ENCODE measurements at regions not wholly inside any gene's neighbourhood (a gene's known extent, or its start where the extent isn't known, plus 50 kb on each side); places are given as distances from the start of the nearest gene placed in this dataset.
"Not testable (repeated sequence)": the region's sequence is repeated elsewhere in the genome, so short reads cannot be mapped to it uniquely, and the experiment has no call there.

GRCh38 chr7:97310-97841, 95.0 kb upstream of the FAM20C start:
- no peak for DNase-seq (ENCODE audit: low read depth)
- Histone ChIP-seq H3K4me3 (ENCODE audit: low read depth, low read length) (no peak overlapping the region), H3K27me3 (ENCODE audit: control insufficient read depth, insufficient read depth, low read length) (no peaks in the 10 kb centered on the region), H3K36me3 (ENCODE audit: control insufficient read depth, insufficient read depth, low read length) (no peaks in the 10 kb centered on the region)
- no peak for TF ChIP-seq CTCF (IDR thresholded peaks at IDR 0.05; ENCODE audit: insufficient read depth, low read length, poor library complexity, severe bottlenecking)

GRCh38 chr7:101146-102046, 91.0 kb upstream of the FAM20C start:
- Histone ChIP-seq H3K27me3 (ENCODE audit: control insufficient read depth, insufficient read depth, low read length) (no peaks in the 10 kb centered on the region), H3K4me3 (ENCODE audit: low read depth, low read length) (no peak overlapping the region), H3K36me3 (ENCODE audit: control insufficient read depth, insufficient read depth, low read length) (no peaks in the 10 kb centered on the region)
- DNase-seq (ENCODE audit: low read depth) = peak; percentile 67
- no peak for TF ChIP-seq CTCF (IDR thresholded peaks at IDR 0.05; ENCODE audit: insufficient read depth, low read length, poor library complexity, severe bottlenecking)

- no peak for DNase-seq (ENCODE audit: low read depth)
- no peaks in the 10 kb centered on the region for H3K36me3 ChIP-seq (ENCODE audit: control insufficient read depth, insufficient read depth, low read length)
- TF ChIP-seq CTCF (IDR thresholded peaks at IDR 0.05; ENCODE audit: insufficient read depth, low read length, poor library complexity, severe bottlenecking) = no peak
Observed at GRCh38 chr7:102047-102711, 90.2 kb upstream of the FAM20C start.

GRCh38 chr7:102721-103120, 89.7 kb upstream of the FAM20C start:
- DNase-seq (ENCODE audit: low read depth) = no peak
- H3K27me3 ChIP-seq (ENCODE audit: control insufficient read depth, insufficient read depth, low read length) = no peaks in the 10 kb centered on the region
- no peaks in the 10 kb centered on the region for H3K36me3 ChIP-seq (ENCODE audit: control insufficient read depth, insufficient read depth, low read length)
- no peak for TF ChIP-seq CTCF (IDR thresholded peaks at IDR 0.05; ENCODE audit: insufficient read depth, low read length, poor library complexity, severe bottlenecking)
- H3K4me3 ChIP-seq (ENCODE audit: low read depth, low read length) = no peak overlapping the region

More at GRCh38 chr7:102047-102711, 90.2 kb upstream of the FAM20C start:
- Histone ChIP-seq H3K4me3 (ENCODE audit: low read depth, low read length) (no peak overlapping the region), H3K27me3 (ENCODE audit: control insufficient read depth, insufficient read depth, low read length) (no peaks in the 10 kb centered on the region)

GRCh38 chr7:103981-104380, 88.4 kb upstream of the FAM20C start:
- not testable (repeated sequence) for DNase-seq (ENCODE audit: low read depth); H3K4me3 ChIP-seq (ENCODE audit: low read depth, low read length); H3K27me3 ChIP-seq (ENCODE audit: control insufficient read depth, insufficient read depth, low read length); H3K36me3 ChIP-seq (ENCODE audit: control insufficient read depth, insufficient read depth, low read length)

GRCh38 chr7:105002-105401, 87.4 kb upstream of the FAM20C start:
- H3K36me3 ChIP-seq (ENCODE audit: control insufficient read depth, insufficient read depth, low read length) = no peaks in the 10 kb centered on the region
- no peak for DNase-seq (ENCODE audit: low read depth)
- H3K27me3 ChIP-seq (ENCODE audit: control insufficient read depth, insufficient read depth, low read length) = no peaks in the 10 kb centered on the region
- TF ChIP-seq CTCF (IDR thresholded peaks at IDR 0.05; ENCODE audit: insufficient read depth, low read length, poor library complexity, severe bottlenecking) = no peak
- H3K4me3 ChIP-seq (ENCODE audit: low read depth, low read length) = no peak overlapping the region

Measured in kidney epithelial cell (primary cell).